Body of pancreas (tissue), 4 donors: ENCODE measurements at regions not wholly inside any gene's neighbourhood (a gene's known extent, or its start where the extent isn't known, plus 50 kb on each side); places are given as distances from the start of the nearest gene placed in this dataset.

Experiments
- ATAC-seq: fragments of 150-250 bp; one replicate; pipeline ENCODE4 v1.9.1; 2016
- DNase-seq, 4 donors: peaks; one replicate each; pipeline ENCODE4 v3.0.0-alpha.2; 2019
- H3K27ac ChIP-seq, 4 donors: fragments of 200-600 bp; sonication (generic); 1 replicate in 3 of 4; 2 replicates in 1 of 4; pipeline versions ENCODE4 v1.5.1 to v1.6.1; 2016 to 2019; ENCODE audit warnings: mild to moderate bottlenecking in 1 of 4, mixed read lengths in 1 of 4, moderate library complexity in 1 of 4
- H3K27me3 ChIP-seq, 2 donors: fragments of 200-600 bp; sonication (generic); one replicate each; pipeline ENCODE4 v1.6.0; 2016; ENCODE audit warnings: mild to moderate bottlenecking in 1 of 2
- H3K36me3 ChIP-seq, 2 donors: fragments of 200-600 bp; sonication (generic); replicated peaks in 1 of 2; 2 replicates each; pipeline ENCODE4 v1.5.1; 2016; ENCODE audit warnings: low read depth in 2 of 2; ENCODE audit not compliant: insufficient read depth in 1 of 2
- H3K4me1 ChIP-seq: fragments of 200-600 bp; sonication (generic); one replicate; pipeline ENCODE4 v1.6.0; 2016
- H3K4me3 ChIP-seq, 2 donors: fragments of 200-600 bp; sonication (generic); 1 replicate in 1 of 2; 2 replicates in 1 of 2; pipeline ENCODE4 v1.5.1; 2016 to 2019
- H3K9me3 ChIP-seq, 3 donors: fragments of 200-600 bp; sonication (generic); 1 replicate in 2 of 3; 2 replicates in 1 of 3; pipeline ENCODE4 v1.5.1; 2016
- CTCF ChIP-seq, 7 experiments: fragments of 450-650 bp in 4 of 7; fragments of 200-600 bp in 3 of 7; sonication (generic) in 3 of 7; IDR thresholded peaks; one replicate each; pipeline ENCODE4 v1.5.1; 2016 to 2019; ENCODE audit warnings: antibody characterized with exemption in 7 of 7
- POLR2A ChIP-seq, 3 donors: fragments of 450-650 bp; IDR thresholded peaks; one replicate each; pipeline ENCODE4 v1.6.1; 2016; ENCODE audit warnings: antibody characterized with exemption in 3 of 3, mild to moderate bottlenecking in 2 of 3
- WGBS, 2 donors: methylation state at CpG; one replicate each; pipeline ENCODE4 v1.1.5; 2017; 5-methylcytosine and 5-hydroxymethylcytosine counted together
- intact Hi-C: fragments of 100-400 bp; cut with DNase I; formaldehyde crosslinking; loops from one replicate; pipeline ENCODE4 v1.15.1; 2023

- TF ChIP-seq CTCF (IDR thresholded peaks at IDR 0.05), result no peak
- TF ChIP-seq POLR2A (IDR thresholded peaks at IDR 0.05), result no peak
- H3K9me3 ChIP-seq, result no peaks in the 10 kb centered on the region
- DNase-seq (no peak), ATAC-seq (no peak)
- H3K27me3 ChIP-seq, result no peaks in the 10 kb centered on the region
- intact Hi-C loops, result no loop called here
- 72% methylated on average over 6 of the region's 6 CpGs for WGBS, 2 donors
- no peaks in the 10 kb centered on the region for H3K4me1 ChIP-seq
- no peak overlapping the region for H3K27ac ChIP-seq
- no peaks in the 10 kb centered on the region for H3K36me3 ChIP-seq
- H3K4me3 ChIP-seq, result no peak overlapping the region
These were observed 56.0 kb upstream of the BAIAP2L1 start for GRCh38 chr7:98456866-98457265.

DNA sequence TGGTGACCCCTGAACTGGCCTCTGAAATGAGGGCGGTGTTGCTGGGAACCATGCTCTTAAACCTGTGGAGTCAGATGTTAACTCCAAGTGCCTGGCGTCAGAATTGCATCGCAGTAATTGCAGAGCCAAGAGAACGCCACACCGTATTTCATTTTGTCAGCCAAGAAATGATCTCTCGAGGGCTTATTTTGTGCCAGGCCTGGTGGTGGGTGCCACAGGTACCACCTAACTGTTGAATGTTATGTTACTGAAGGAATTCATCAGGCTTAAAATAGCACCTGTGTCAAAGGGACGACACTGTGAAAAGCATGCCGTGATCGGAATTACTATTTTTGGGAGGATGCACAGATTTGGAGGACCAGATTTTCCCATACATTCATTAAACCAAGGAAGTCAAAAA, 51.9 kb upstream of the BAIAP2L1 start:
- no peak for ATAC-seq
- Histone ChIP-seq H3K4me3 (no peak overlapping the region), H3K27me3 (no peaks in the 10 kb centered on the region), H3K4me1 (no peaks in the 10 kb centered on the region), H3K36me3 (no peaks in the 10 kb centered on the region), H3K27ac (no peak overlapping the region), H3K9me3 (no peaks in the 10 kb centered on the region)
- intact Hi-C loops, result no loop called here
- no peak for DNase-seq
- no peak for TF ChIP-seq POLR2A (IDR thresholded peaks at IDR 0.05)
- 89 to 91% methylated on average over 9 of the region's 9 CpGs for WGBS, 2 donors
